NB4 (cell line): ENCODE measurements at regions not wholly inside any gene's neighbourhood (a gene's known extent, or its start where the extent isn't known, plus 50 kb on each side); places are given as distances from the start of the nearest gene placed in this dataset.

Experiments
- DNase-seq: peaks from one replicate; pipeline ENCODE4 v3.0.0; 2010; ENCODE audit warnings: low read depth
- H3K4me3 ChIP-seq: one replicate; pipeline ENCODE4 v1.5.1; 2011; ENCODE audit warnings: mild to moderate bottlenecking, low read depth, low read length, moderate library complexity
- CTCF ChIP-seq: IDR thresholded peaks from one replicate; pipeline ENCODE4 v1.5.1; 2012; ENCODE audit warnings: low read depth, low read length
- MAX ChIP-seq: IDR thresholded peaks from 2 replicates; pipeline ENCODE4 v1.6.1; 2011; ENCODE audit warnings: low read depth, low read length
- MYC ChIP-seq: IDR thresholded peaks from 2 replicates; pipeline ENCODE4 v1.6.1; 2011; ENCODE audit warnings: low read depth, low read length
- POLR2A ChIP-seq: IDR thresholded peaks from 2 replicates; pipeline ENCODE4 v1.6.1; 2011; ENCODE audit warnings: mild to moderate bottlenecking; ENCODE audit not compliant: insufficient read length; ENCODE audit errors: extremely low read depth

- no peak overlapping the region for H3K4me3 ChIP-seq
- DNase-seq = no peak
- TF ChIP-seq POLR2A (no peak), MYC (no peak), MAX (no peak), CTCF (no peak)
These were observed 521.6 kb upstream of the IMPG1 start for GRCh38 chr6:76594109-76594508.

- DNase-seq = no peak
- H3K4me3 ChIP-seq = no peak overlapping the region
- TF ChIP-seq MAX (no peak), POLR2A (no peak), CTCF (no peak)
These were observed 521.2 kb upstream of the IMPG1 start for GRCh38 chr6:76593668-76594067.

- H3K4me3 ChIP-seq = no peak overlapping the region
- DNase-seq = no peak
- no peak for TF ChIP-seq CTCF
- TF ChIP-seq MAX = no peak
- no peak for TF ChIP-seq MYC
- TF ChIP-seq POLR2A = no peak
These were observed 520.1 kb upstream of the IMPG1 start for GRCh38 chr6:76592566-76592965.

GRCh38 chr6:76587271-76587670, 514.8 kb upstream of the IMPG1 start:
- H3K4me3 ChIP-seq = no peak overlapping the region
- DNase-seq = no peak
- no peak for TF ChIP-seq MAX

- TF ChIP-seq CTCF (no peak), MAX (no peak), POLR2A (no peak), MYC (no peak)
- no peak overlapping the region for H3K4me3 ChIP-seq
- no peak for DNase-seq
These were observed 511.7 kb upstream of the IMPG1 start for GRCh38 chr6:76584121-76584520.

- TF ChIP-seq MYC (no peak), MAX (no peak), CTCF (no peak), POLR2A (no peak)
- no peak overlapping the region for H3K4me3 ChIP-seq
- DNase-seq = no peak
These were observed 506.3 kb upstream of the IMPG1 start for GRCh38 chr6:76578746-76579145.
